ENCODE measurements at regions not wholly inside any gene's neighbourhood (a gene's known extent, or its start where the extent isn't known, plus 50 kb on each side); places are given as distances from the start of the nearest gene placed in this dataset.

DNA sequence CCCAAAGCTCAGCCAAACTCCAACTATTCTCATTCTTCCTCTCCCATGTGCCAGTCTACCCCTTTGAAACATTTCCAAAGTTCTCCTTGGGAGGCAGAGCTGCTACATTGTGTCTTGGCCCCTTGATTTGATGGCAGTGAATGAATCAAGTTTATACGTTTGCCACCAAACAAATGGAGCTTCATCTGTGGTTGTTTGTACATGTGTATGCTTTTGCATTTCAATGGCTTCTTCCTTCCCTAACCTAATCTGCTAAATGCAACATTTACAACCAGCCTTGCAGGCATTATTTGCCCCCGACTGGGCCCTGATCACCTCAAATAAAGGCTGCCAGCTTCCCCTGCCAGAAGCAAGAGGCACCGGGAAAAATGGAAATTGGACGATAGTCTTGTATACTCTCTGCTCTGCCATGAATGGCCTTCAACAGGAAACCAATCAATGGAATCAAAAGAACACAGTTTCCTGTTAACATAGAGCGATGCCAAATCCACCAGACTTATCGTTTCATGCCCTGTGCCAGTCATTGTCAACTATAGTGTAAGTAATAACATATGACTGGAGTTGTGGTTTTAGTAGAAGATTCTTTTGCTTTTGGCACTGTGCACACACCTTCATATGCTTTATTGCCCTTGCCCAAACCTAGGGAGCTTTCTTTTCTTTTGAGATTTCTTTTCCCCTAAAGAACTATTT lies 97.8 kb downstream of the TMEM30B start:
- TF ChIP-seq, protein P1, sequence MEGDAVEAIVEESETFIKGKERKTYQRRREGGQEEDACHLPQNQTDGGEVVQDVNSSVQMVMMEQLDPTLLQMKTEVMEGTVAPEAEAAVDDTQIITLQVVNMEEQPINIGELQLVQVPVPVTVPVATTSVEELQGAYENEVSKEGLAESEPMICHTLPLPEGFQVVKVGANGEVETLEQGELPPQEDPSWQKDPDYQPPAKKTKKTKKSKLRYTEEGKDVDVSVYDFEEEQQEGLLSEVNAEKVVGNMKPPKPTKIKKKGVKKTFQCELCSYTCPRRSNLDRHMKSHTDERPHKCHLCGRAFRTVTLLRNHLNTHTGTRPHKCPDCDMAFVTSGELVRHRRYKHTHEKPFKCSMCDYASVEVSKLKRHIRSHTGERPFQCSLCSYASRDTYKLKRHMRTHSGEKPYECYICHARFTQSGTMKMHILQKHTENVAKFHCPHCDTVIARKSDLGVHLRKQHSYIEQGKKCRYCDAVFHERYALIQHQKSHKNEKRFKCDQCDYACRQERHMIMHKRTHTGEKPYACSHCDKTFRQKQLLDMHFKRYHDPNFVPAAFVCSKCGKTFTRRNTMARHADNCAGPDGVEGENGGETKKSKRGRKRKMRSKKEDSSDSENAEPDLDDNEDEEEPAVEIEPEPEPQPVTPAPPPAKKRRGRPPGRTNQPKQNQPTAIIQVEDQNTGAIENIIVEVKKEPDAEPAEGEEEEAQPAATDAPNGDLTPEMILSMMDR (conservative IDR thresholded peaks at IDR 0.05; ENCODE audit: low read depth in 2 of 2): no peak
- TF ChIP-seq POLR2AphosphoS5 (IDR thresholded peaks at IDR 0.05; ENCODE audit: low read depth) (no peak), EZH2 (IDR thresholded peaks at IDR 0.05; ENCODE audit: low read depth, unreplicated experiment) (no peak), EZH2phosphoT487 (IDR thresholded peaks at IDR 0.05; ENCODE audit: unreplicated experiment) (no peak), JUNB (IDR thresholded peaks at IDR 0.05; ENCODE audit: unreplicated experiment) (no peak), CREB1 (CRISPR knock-in tag; IDR thresholded peaks at IDR 0.05; ENCODE audit: low read depth) (no peak), STAT1 (IDR thresholded peaks at IDR 0.05; ENCODE audit: unreplicated experiment) (no peak)
- TF ChIP-seq, protein P2, sequence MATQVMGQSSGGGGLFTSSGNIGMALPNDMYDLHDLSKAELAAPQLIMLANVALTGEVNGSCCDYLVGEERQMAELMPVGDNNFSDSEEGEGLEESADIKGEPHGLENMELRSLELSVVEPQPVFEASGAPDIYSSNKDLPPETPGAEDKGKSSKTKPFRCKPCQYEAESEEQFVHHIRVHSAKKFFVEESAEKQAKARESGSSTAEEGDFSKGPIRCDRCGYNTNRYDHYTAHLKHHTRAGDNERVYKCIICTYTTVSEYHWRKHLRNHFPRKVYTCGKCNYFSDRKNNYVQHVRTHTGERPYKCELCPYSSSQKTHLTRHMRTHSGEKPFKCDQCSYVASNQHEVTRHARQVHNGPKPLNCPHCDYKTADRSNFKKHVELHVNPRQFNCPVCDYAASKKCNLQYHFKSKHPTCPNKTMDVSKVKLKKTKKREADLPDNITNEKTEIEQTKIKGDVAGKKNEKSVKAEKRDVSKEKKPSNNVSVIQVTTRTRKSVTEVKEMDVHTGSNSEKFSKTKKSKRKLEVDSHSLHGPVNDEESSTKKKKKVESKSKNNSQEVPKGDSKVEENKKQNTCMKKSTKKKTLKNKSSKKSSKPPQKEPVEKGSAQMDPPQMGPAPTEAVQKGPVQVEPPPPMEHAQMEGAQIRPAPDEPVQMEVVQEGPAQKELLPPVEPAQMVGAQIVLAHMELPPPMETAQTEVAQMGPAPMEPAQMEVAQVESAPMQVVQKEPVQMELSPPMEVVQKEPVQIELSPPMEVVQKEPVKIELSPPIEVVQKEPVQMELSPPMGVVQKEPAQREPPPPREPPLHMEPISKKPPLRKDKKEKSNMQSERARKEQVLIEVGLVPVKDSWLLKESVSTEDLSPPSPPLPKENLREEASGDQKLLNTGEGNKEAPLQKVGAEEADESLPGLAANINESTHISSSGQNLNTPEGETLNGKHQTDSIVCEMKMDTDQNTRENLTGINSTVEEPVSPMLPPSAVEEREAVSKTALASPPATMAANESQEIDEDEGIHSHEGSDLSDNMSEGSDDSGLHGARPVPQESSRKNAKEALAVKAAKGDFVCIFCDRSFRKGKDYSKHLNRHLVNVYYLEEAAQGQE (IDR thresholded peaks at IDR 0.05; ENCODE audit: unreplicated experiment): no peak
- TF ChIP-seq, protein P3, sequence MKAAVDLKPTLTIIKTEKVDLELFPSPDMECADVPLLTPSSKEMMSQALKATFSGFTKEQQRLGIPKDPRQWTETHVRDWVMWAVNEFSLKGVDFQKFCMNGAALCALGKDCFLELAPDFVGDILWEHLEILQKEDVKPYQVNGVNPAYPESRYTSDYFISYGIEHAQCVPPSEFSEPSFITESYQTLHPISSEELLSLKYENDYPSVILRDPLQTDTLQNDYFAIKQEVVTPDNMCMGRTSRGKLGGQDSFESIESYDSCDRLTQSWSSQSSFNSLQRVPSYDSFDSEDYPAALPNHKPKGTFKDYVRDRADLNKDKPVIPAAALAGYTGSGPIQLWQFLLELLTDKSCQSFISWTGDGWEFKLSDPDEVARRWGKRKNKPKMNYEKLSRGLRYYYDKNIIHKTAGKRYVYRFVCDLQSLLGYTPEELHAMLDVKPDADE (IDR thresholded peaks at IDR 0.05): no peak

Data from GM23338 (cell line).